ENCODE measurements at regions not wholly inside any gene's neighbourhood (a gene's known extent, or its start where the extent isn't known, plus 50 kb on each side); places are given as distances from the start of the nearest gene placed in this dataset.

- Histone ChIP-seq H3K27me3 (no peaks in the 10 kb centered on the region), H3K4me3 (no peak overlapping the region), H3K4me1 (ENCODE audit: low read depth) (no peaks in the 10 kb centered on the region), H3K36me3 (no peaks in the 10 kb centered on the region), H3K27ac (no peak overlapping the region), H3K9me3 (ENCODE audit: low read depth) (no peaks in the 10 kb centered on the region)
- DNase-seq (ENCODE audit: low read depth in 1 of 2, low spot score in 1 of 2) = peak in 1 of 2 donors; percentile 24
- TF ChIP-seq CTCF (IDR thresholded peaks at IDR 0.05; ENCODE audit: low read depth, low read length) = peak; percentile 23
Measured at GRCh38 chr2:145546091-145546490, 1026.2 kb upstream of the ZEB2 start.

- TF ChIP-seq CTCF (IDR thresholded peaks at IDR 0.05; ENCODE audit: low read depth, low read length) = no peak
- H3K27ac ChIP-seq = no peak overlapping the region
- H3K9me3 ChIP-seq (ENCODE audit: low read depth) = no peaks in the 10 kb centered on the region
- DNase-seq (ENCODE audit: low read depth in 1 of 2, low spot score in 1 of 2) = no peak
- H3K27me3 ChIP-seq = no peaks in the 10 kb centered on the region
- H3K36me3 ChIP-seq = no peaks in the 10 kb centered on the region
- no peaks in the 10 kb centered on the region for H3K4me1 ChIP-seq (ENCODE audit: low read depth)
- H3K4me3 ChIP-seq = no peak overlapping the region
Measured at GRCh38 chr2:145543856-145544255, 1023.9 kb upstream of the ZEB2 start.

GRCh38 chr2:145543155-145543554 lies 1023.2 kb upstream of the ZEB2 start:
- H3K36me3 ChIP-seq = no peaks in the 10 kb centered on the region
- no peak overlapping the region for H3K27ac ChIP-seq
- H3K9me3 ChIP-seq (ENCODE audit: low read depth) = no peaks in the 10 kb centered on the region
- no peaks in the 10 kb centered on the region for H3K4me1 ChIP-seq (ENCODE audit: low read depth)
- no peaks in the 10 kb centered on the region for H3K27me3 ChIP-seq
- no peak for DNase-seq (ENCODE audit: low read depth in 1 of 2, low spot score in 1 of 2)
- H3K4me3 ChIP-seq = no peak overlapping the region
- TF ChIP-seq CTCF (IDR thresholded peaks at IDR 0.05; ENCODE audit: low read depth, low read length) = no peak

- Histone ChIP-seq H3K27ac (no peak overlapping the region), H3K27me3 (no peaks in the 10 kb centered on the region), H3K4me1 (ENCODE audit: low read depth) (no peaks in the 10 kb centered on the region), H3K9me3 (ENCODE audit: low read depth) (no peaks in the 10 kb centered on the region), H3K4me3 (no peak overlapping the region), H3K36me3 (no peaks in the 10 kb centered on the region)
- TF ChIP-seq CTCF (IDR thresholded peaks at IDR 0.05; ENCODE audit: low read depth, low read length) = no peak
- no peak for DNase-seq (ENCODE audit: low read depth in 1 of 2, low spot score in 1 of 2)
Measured at GRCh38 chr2:145541028-145541427, 1021.1 kb upstream of the ZEB2 start.

- Histone ChIP-seq H3K9me3 (ENCODE audit: low read depth) (no peaks in the 10 kb centered on the region), H3K27ac (no peak overlapping the region), H3K4me1 (ENCODE audit: low read depth) (no peaks in the 10 kb centered on the region), H3K27me3 (no peaks in the 10 kb centered on the region), H3K4me3 (no peak overlapping the region), H3K36me3 (no peaks in the 10 kb centered on the region)
- TF ChIP-seq CTCF (IDR thresholded peaks at IDR 0.05; ENCODE audit: low read depth, low read length) = no peak
- DNase-seq (ENCODE audit: low read depth in 1 of 2, low spot score in 1 of 2) = no peak
Measured at GRCh38 chr2:145538661-145539350, 1018.9 kb upstream of the ZEB2 start.
